GM21723 (cell line): ENCODE measurements at regions not wholly inside any gene's neighbourhood (a gene's known extent, or its start where the extent isn't known, plus 50 kb on each side); places are given as distances from the start of the nearest gene placed in this dataset.
"Not testable (repeated sequence)": the region's sequence is repeated elsewhere in the genome, so short reads cannot be mapped to it uniquely, and the experiment has no call there.

Experiments
- ATAC-seq: cut with Tn5 transposase; IDR thresholded peaks from one replicate; pipeline ENCODE4 v1.9.1; 2021; ENCODE audit warnings: mild to moderate bottlenecking, moderate library complexity; ENCODE audit not compliant: unreplicated experiment

- no peak for ATAC-seq
Measured at GRCh38 chr2:7368211-7368610, 451.0 kb downstream of the RNF144A start.

GRCh38 chr2:7373156-7373555, 455.9 kb downstream of the RNF144A start:
- no peak for ATAC-seq

GRCh38 chr2:7375901-7376300, 458.7 kb downstream of the RNF144A start:
- no peak for ATAC-seq

- no peak for ATAC-seq
Measured at GRCh38 chr2:7377916-7378569, 460.8 kb downstream of the RNF144A start.

- ATAC-seq: no peak
Measured at GRCh38 chr2:7378591-7378990, 461.4 kb downstream of the RNF144A start.

GRCh38 chr2:7379799-7380198, 462.6 kb downstream of the RNF144A start:
- ATAC-seq: no peak

- ATAC-seq: no peak
Measured at GRCh38 chr2:7384773-7385349, 467.6 kb downstream of the RNF144A start.

GRCh38 chr2:7390311-7390710, 473.1 kb downstream of the RNF144A start:
- ATAC-seq: not testable (repeated sequence)

GRCh38 chr2:7392076-7392787, 475.0 kb downstream of the RNF144A start:
- no peak for ATAC-seq

- ATAC-seq: no peak
Measured at GRCh38 chr2:7394195-7394594, 477.0 kb downstream of the RNF144A start.

GRCh38 chr2:7400628-7401027, 483.4 kb downstream of the RNF144A start:
- no peak for ATAC-seq

- ATAC-seq: no peak
Measured at GRCh38 chr2:7403092-7403775, 486.0 kb downstream of the RNF144A start.

GRCh38 chr2:7405861-7406715, 488.9 kb downstream of the RNF144A start:
- no peak for ATAC-seq

GRCh38 chr2:7407001-7407400, 489.8 kb downstream of the RNF144A start:
- ATAC-seq: no peak

- ATAC-seq: no peak
Measured at GRCh38 chr2:7407906-7408680, 490.9 kb downstream of the RNF144A start.

GRCh38 chr2:7411691-7412090, 494.5 kb downstream of the RNF144A start:
- no peak for ATAC-seq

GRCh38 chr2:7417845-7418742, 500.9 kb downstream of the RNF144A start:
- no peak for ATAC-seq

GRCh38 chr2:7419186-7419585, 502.0 kb downstream of the RNF144A start:
- no peak for ATAC-seq

GRCh38 chr2:7419814-7420311, 502.7 kb downstream of the RNF144A start:
- ATAC-seq: no peak
